CD4-positive, alpha-beta T cell treated with Interleukin-4 for 1 hour (primary cell): ENCODE measurements at regions not wholly inside any gene's neighbourhood (a gene's known extent, or its start where the extent isn't known, plus 50 kb on each side); places are given as distances from the start of the nearest gene placed in this dataset.

Experiments used
- DNase-seq, 2 donors: peaks; one replicate each; pipeline ENCODE4 v3.0.0-alpha.2; 2020 to 2022

DNA sequence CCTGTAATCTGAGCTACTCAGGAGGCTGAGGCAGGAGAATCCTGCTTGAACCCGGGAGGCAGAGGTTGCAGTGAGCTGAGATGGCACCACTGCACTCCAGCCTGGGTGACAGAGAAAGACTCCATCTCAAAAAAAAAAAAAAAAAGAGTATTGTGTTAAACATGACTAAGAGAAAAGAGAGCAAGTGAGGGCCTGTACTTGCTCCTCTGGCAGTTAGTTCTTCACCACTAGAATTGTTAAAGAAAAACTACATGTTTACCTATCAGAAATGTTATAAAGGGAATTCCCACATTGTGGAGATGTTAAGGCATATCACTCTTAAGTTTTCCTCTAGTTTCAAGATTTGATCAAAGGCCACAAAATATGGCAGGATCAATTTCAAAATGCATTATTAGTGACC, 75.4 kb upstream of the LRATD1 start:
- DNase-seq: no peak

DNA sequence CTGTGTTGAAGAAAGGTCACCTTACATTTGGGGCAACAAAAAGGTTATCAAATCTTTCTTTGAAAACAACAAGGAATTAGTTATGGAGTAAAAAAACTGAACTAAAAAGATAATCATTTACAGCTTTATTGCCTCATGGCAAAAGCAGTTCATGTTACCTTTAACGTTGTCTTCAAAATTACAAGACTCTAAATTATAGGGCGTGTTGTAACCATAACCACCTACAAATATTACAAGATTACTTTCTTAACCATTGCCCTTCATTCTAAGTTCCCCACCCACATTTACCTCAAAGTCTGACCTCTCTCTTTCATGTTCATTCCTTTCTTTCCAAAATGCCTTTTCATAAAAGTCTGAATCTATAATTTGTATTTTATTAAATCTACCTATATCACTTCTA, 74.6 kb upstream of the LRATD1 start:
- DNase-seq: no peak

DNA sequence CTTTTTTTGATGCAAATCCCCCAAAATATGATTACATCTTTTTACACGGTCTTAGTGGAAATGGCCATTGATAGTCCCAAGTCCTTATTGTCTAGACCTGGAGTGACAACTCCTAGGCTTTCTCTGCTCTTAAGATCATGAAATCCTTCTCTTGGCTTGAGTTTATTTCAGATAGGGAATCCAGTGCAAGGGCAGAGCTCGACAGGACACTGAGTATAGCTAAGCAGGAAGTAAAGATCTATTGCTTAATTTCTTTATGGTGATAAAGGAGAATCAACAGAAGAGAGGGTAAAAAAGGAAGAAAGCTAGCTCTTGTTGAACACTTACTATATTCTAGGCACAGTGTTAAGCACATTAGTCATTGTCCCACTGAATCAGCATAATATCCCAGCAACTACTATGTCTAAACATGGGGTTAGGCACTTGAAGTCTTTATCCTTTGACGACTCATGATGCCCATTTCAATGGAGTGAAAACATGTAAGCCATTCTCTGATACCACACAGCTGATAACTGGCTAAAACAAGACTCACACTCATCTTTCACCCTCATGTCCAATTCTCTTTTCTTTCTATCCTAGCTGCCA, 74.1 kb upstream of the LRATD1 start:
- DNase-seq: no peak

DNA sequence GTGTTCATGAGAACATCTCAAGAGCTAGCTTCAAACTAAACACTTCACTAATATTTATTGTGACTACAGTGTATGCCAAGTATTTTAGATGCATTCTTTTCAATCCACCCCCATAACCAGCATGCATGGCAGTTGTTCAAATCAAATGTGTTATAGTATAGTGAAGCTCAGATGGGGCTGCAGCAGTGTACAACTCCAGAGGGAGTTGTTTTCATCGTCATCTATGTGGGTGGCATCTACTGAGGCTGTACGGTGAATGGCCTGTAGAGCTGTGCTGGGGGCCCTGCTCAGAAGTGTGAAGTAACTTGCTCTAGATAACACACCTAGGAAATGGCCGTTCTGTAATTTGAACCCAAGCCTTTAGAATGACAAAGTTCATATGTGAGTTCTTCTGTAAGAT, 71.8 kb upstream of the LRATD1 start:
- DNase-seq: no peak

DNA sequence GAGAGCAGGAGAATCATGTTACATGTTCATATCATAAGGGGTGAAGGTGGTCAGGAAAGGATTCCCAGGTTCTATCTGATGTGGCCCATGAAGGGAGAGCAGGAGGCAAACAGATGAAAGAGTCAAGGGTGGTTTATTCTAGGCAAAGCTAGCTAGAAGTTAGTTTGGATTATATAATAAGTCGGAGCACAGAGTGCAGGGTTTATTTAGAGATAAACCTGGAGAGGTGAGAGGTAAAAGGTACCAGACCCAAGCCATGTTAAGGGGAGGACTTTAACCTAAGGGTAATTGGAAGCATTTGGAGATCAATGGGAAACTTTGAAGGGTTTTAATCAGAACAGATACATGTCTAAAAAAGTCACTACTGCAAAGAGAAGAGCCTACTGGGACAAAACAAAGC, 69.2 kb upstream of the LRATD1 start:
- no peak for DNase-seq

DNA sequence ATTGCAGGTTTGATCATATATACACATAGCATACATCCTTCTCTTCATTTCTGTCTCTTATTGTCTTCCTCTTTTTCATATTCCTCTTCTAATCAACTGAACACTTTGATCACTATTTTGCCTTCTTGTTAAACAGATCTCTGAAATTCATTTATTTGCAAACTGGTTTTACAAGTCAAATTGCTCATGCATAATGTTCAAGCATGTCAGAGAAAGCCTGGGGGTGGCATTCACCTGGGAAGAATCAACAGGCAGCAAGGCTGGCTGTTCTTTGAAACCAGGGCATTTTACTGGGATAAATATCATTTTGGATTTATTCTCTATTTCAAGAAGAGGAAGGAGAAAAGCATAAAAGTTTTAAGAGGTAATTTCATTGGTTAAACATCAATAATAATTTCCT, 66.9 kb upstream of the LRATD1 start:
- no peak for DNase-seq

DNA sequence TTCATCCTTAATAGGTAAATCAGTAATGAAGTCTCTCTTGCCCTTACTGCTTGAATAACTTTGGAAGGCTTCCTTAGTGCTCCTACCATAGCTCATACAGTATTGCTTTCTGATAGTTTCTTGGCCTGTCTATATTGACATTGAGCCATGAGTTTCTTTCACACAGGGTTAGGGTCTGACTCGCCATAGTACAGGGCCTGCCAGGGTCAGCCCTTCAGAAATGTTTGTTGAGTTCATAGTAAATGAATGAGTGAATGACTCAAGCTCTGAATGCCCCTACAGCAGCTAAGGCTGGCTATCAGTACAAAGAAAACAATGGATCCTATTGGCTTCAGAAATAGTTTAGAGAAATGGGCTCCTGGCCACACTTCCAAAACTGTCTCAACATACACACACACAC, 65.0 kb upstream of the LRATD1 start:
- DNase-seq: no peak

DNA sequence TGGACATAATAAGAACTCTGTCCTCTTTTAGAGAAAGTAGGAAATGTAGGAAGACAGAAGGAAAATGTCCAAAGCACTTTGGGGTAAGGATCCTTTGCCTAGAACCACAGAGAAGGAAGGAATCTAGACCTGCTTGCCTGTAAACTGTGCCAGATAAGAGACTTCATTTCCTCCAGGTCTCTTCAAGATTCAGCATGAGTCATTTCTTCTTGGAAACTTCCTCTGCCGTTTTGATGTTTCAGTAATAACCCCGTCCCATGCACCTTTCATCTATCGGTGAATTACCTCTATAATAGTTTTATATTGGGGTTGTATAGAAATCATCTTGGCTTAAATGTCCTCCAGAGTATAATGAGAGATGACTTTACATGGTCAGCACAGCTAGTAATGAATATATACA, 63.2 kb upstream of the LRATD1 start:
- no peak for DNase-seq

DNA sequence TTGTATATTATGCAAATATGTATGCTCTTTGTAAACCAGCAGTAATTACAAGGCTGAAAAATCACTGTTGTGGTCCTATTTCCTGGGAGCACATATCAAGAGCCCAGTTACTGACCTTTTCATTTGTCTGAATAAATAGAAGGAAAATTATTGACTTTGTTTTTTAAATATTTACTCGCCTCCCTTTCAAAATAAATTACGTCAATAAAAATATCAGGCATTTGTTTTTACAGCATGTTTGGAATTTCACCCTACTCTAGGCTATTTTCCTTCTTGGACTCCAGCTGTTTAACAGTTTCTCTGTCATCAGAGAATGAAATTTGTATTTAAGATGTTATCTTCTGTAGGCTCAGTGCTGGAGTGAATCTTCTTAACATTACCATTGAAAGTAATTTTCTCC, 59.9 kb upstream of the LRATD1 start:
- no peak for DNase-seq

DNA sequence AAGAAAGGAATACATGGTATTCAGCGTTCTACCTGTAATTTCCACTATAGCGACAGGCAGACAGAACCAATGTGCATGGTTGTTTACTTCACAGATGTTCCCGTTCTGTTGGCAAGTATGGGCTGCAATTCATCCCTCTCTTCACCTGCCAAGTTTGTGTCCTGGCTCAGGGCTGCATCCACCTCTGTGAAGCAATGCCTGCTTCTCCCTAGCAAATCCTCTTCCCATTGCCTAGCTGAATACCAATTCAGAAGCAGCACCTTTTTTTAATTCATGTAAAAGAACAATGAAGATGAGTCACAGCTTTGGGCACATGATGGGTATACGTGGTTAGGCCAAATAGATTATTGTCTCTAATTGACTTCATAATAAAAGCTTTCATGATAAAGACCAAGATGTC, 54.7 kb upstream of the LRATD1 start:
- DNase-seq: no peak
